ENCODE measurements at regions not wholly inside any gene's neighbourhood (a gene's known extent, or its start where the extent isn't known, plus 50 kb on each side); places are given as distances from the start of the nearest gene placed in this dataset.

GRCh38 chr10:71063401-71063800 is 149.0 kb upstream of the UNC5B start:
- no peak overlapping the region for H3K27ac ChIP-seq

GRCh38 chr10:71064413-71065118 is 147.8 kb upstream of the UNC5B start:
- 0 out of 2 replicates have a peak, but pooled peaks have one; percentile 19 for TF ChIP-seq CTCF (IDR thresholded peaks at IDR 0.05)
- no peak for TF ChIP-seq ZFX (IDR thresholded peaks at IDR 0.05; ENCODE audit: borderline replicate concordance)
- no peak overlapping the region for H3K27ac ChIP-seq

More at GRCh38 chr10:71063401-71063800, 149.0 kb upstream of the UNC5B start:
- TF ChIP-seq CTCF (IDR thresholded peaks at IDR 0.05) (no peak), ZFX (IDR thresholded peaks at IDR 0.05; ENCODE audit: borderline replicate concordance) (no peak)

- no peak for TF ChIP-seq ZFX (IDR thresholded peaks at IDR 0.05; ENCODE audit: borderline replicate concordance)
- no peak for TF ChIP-seq CTCF (IDR thresholded peaks at IDR 0.05)
- no peak overlapping the region for H3K27ac ChIP-seq
These were observed 146.7 kb upstream of the UNC5B start for GRCh38 chr10:71065659-71066058.

DNA sequence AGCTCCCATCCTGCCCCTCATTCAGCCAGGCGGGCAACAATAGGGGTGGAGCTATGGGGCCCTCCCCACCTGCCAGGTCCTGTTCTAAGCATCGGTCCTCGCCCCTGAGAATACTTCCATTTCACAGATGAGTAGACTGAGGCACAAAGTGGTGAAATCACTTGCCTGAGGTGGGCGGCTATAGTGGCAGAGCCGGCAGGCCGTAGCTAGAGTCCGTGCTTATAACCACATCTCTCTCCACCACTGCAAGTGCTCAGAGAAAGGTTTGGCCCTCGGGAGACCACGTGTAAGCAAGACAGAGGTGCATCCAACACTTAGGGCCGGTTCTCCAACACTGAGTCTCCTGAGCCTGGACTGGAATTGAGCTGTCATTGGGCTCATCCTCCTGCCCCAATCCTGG is 145.8 kb upstream of the UNC5B start:
- TF ChIP-seq ZFX (IDR thresholded peaks at IDR 0.05; ENCODE audit: borderline replicate concordance) (no peak), CTCF (IDR thresholded peaks at IDR 0.05) (no peak)
- no peak overlapping the region for H3K27ac ChIP-seq

DNA sequence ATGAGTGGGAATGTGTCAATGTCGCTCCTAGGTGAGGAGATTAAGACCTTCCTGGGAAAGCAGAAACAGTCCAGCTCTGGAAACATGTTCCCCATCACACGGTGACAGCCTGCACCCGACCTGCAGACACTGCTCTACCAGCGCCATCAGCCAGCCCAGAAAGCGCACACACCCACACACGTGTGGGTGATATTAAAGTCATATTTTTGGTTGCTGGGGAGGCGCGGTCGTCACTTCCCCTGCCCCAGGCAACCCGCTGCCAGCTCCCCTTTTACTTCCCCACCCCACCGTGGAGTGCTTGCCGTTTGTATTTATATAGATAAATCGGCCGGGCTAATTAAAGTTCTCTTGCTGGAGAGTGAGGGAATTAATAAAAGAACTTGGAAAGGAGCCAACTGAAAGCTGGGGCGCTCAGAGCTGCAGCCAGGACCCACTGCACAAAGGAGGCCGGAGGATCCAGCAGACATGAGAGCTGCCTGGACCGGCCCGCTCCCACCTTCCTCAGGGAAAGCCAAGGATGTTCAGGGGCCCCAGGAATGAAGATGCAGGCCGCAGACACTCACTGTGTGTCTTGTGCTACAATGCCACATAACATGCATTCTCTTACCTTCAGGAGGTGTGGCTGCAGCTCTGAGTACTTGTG is 145.2 kb upstream of the UNC5B start:
- TF ChIP-seq CTCF (IDR thresholded peaks at IDR 0.05) (no peak), ZFX (IDR thresholded peaks at IDR 0.05; ENCODE audit: borderline replicate concordance) (no peak)
- H3K27ac ChIP-seq = no peak overlapping the region

GRCh38 chr10:71068861-71069271 is 143.5 kb upstream of the UNC5B start:
- no peak overlapping the region for H3K27ac ChIP-seq
- TF ChIP-seq CTCF (IDR thresholded peaks at IDR 0.05) (no peak), ZFX (IDR thresholded peaks at IDR 0.05; ENCODE audit: borderline replicate concordance) (no peak)
